Loucy (cell line): ENCODE measurements at regions not wholly inside any gene's neighbourhood (a gene's known extent, or its start where the extent isn't known, plus 50 kb on each side); places are given as distances from the start of the nearest gene placed in this dataset.

ENCODE experiments used
- H2AFZ ChIP-seq: fragments of 200-600 bp; sonication (generic); 2 replicates; pipeline ENCODE4 v1.6.0; 2016; ENCODE audit warnings: antibody characterized with exemption, mild to moderate bottlenecking, low read length, moderate library complexity
- H3F3A ChIP-seq: fragments of 200-600 bp; 2 replicates; pipeline ENCODE4 v1.6.0; 2016; ENCODE audit warnings: antibody characterized with exemption, low read depth, mild to moderate bottlenecking
- H3K27me3 ChIP-seq: fragments of 200-600 bp; sonication (generic); 2 replicates; pipeline ENCODE4 v1.6.1; 2014; ENCODE audit warnings: low read length, mild to moderate bottlenecking; ENCODE audit not compliant: insufficient read depth, poor library complexity, severe bottlenecking
- H3K36me3 ChIP-seq: fragments of 200-600 bp; sonication (generic); 2 replicates; pipeline ENCODE4 v1.6.1; 2016; ENCODE audit warnings: low read length; ENCODE audit not compliant: insufficient read depth
- H3K4me1 ChIP-seq: fragments of 200-600 bp; sonication (generic); 2 replicates; pipeline ENCODE4 v1.5.1; 2014; ENCODE audit warnings: low read length, mild to moderate bottlenecking; ENCODE audit not compliant: insufficient read depth, poor library complexity, severe bottlenecking
- H3K4me2 ChIP-seq: fragments of 200-600 bp; sonication (generic); 2 replicates; pipeline ENCODE4 v1.6.0; 2014; ENCODE audit warnings: antibody characterized with exemption, low read length, low read depth, mild to moderate bottlenecking; ENCODE audit not compliant: poor library complexity, severe bottlenecking
- H3K4me3 ChIP-seq: fragments of 200-600 bp; sonication (generic); 2 replicates; pipeline ENCODE4 v1.5.1; 2014; ENCODE audit warnings: low read length, mild to moderate bottlenecking, mixed read lengths; ENCODE audit not compliant: poor library complexity, severe bottlenecking
- H3K79me2 ChIP-seq: fragments of 200-600 bp; sonication (generic); 2 replicates; pipeline ENCODE4 v1.6.1; 2014; ENCODE audit warnings: low read length; ENCODE audit not compliant: insufficient read depth
- H3K9ac ChIP-seq: fragments of 200-600 bp; sonication (generic); 2 replicates; pipeline ENCODE4 v1.6.0; 2014; ENCODE audit warnings: mild to moderate bottlenecking, low read depth, low read length, moderate library complexity; ENCODE audit not compliant: poor library complexity, severe bottlenecking
- H3K9me2 ChIP-seq: fragments of 200-600 bp; sonication (generic); replicated peaks from 2 replicates; pipeline ENCODE4 v1.6.1; 2016; ENCODE audit warnings: low read depth, low read length, mixed read lengths
- H3K9me3 ChIP-seq: fragments of 200-600 bp; sonication (generic); 2 replicates; pipeline ENCODE4 v1.6.1; 2014; ENCODE audit warnings: mild to moderate bottlenecking, antibody characterized with exemption, low read length, low read depth; ENCODE audit not compliant: insufficient read depth
- H4K20me1 ChIP-seq: fragments of 200-600 bp; sonication (generic); 2 replicates; pipeline ENCODE4 v1.6.0; 2014; ENCODE audit warnings: antibody characterized with exemption, low read length, mild to moderate bottlenecking; ENCODE audit not compliant: insufficient read depth, poor library complexity, severe bottlenecking
- CTCF ChIP-seq: fragments of 200-600 bp; sonication (generic); conservative IDR thresholded peaks from 2 replicates; pipeline ENCODE4 v1.5.1; 2014; ENCODE audit warnings: mild to moderate bottlenecking, antibody characterized with exemption, low read length
- EZH2phosphoT487 ChIP-seq: fragments of 200-600 bp; IDR thresholded peaks from 2 replicates; pipeline ENCODE4 v1.6.1; 2018; ENCODE audit warnings: antibody characterized with exemption, mild to moderate bottlenecking, moderate library complexity, borderline replicate concordance

DNA sequence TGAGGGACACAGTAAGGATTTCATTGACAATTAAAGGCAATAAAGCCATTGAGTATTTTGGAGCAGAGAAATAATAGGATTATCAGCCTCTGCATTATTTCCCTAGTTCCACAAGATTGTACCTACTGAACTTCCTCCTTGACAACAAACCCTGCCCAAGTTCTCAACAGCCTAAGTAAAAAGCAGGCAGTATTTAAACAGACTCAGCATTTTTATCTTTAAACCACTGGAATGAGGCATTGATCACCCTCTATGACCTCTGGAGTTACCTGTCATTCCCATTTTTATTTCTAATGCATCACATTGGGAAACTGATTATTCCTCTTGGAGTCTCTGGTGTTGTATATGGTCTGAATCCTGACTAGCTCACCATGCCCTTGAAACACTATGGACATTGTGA is 570.6 kb upstream of the STXBP6 start:
- no peaks in the 10 kb centered on the region for H3K4me1 ChIP-seq
- H3K4me2 ChIP-seq = no peak overlapping the region
- no peaks in the 10 kb centered on the region for H3F3A ChIP-seq
- no peak overlapping the region for H2AFZ ChIP-seq
- H3K4me3 ChIP-seq = no peak overlapping the region
- no peaks in the 10 kb centered on the region for H3K27me3 ChIP-seq
- no peaks in the 10 kb centered on the region for H3K9me2 ChIP-seq
- no peaks in the 10 kb centered on the region for H3K79me2 ChIP-seq
- H3K9me3 ChIP-seq = peaks cover 3% of the 10 kb centered on the region; the same call in 1 of the 2 replicates
- H3K36me3 ChIP-seq = no peaks in the 10 kb centered on the region
- H4K20me1 ChIP-seq = no peaks in the 10 kb centered on the region
- TF ChIP-seq CTCF (no peak), EZH2phosphoT487 (no peak)
- no peak overlapping the region for H3K9ac ChIP-seq

DNA sequence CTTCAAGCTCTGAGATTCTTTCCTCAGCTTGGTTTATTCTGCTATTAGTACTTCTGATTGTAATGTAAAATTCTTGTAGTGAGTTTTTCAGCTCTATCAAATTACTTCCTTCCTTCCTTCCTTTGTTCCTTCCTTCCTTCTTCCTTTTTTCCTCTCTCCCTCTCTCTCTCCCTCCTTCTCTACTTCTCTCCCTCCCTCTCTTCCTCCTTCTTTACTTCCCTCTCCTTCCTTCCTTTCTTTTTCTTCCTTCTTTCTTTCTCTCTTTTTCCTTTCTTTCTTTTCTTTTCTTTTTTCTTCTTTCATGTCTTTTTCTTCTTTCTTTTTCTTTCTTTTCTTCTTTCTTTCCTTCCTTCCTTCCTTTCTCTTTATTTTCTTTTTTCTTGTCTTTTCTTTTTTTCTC is 565.2 kb upstream of the STXBP6 start:
- H3K9me2 ChIP-seq = peaks cover 3% of the 10 kb centered on the region; the same call in 1 of the 2 replicates
- H3K9ac ChIP-seq = no peak overlapping the region
- no peaks in the 10 kb centered on the region for H4K20me1 ChIP-seq
- no peak for TF ChIP-seq EZH2phosphoT487
- no peak for TF ChIP-seq CTCF
- peaks cover 3% of the 10 kb centered on the region; the same call in 1 of the 2 replicates for H3K9me3 ChIP-seq
- H3K27me3 ChIP-seq = no peaks in the 10 kb centered on the region
- no peaks in the 10 kb centered on the region for H3K36me3 ChIP-seq
- no peak overlapping the region for H3K4me2 ChIP-seq
- H3K4me3 ChIP-seq = no peak overlapping the region
- H3F3A ChIP-seq = no peaks in the 10 kb centered on the region
- no peaks in the 10 kb centered on the region for H3K79me2 ChIP-seq
- no peaks in the 10 kb centered on the region for H3K4me1 ChIP-seq
- H2AFZ ChIP-seq = no peak overlapping the region

- no peaks in the 10 kb centered on the region for H3K9me3 ChIP-seq
- H3K79me2 ChIP-seq = no peaks in the 10 kb centered on the region
- H3K9ac ChIP-seq = no peak overlapping the region
- H4K20me1 ChIP-seq = no peaks in the 10 kb centered on the region
- no peaks in the 10 kb centered on the region for H3K4me1 ChIP-seq
- no peaks in the 10 kb centered on the region for H3K36me3 ChIP-seq
- H3K9me2 ChIP-seq = no peaks in the 10 kb centered on the region
- TF ChIP-seq CTCF = peak; percentile 20; the same call in 1 of the 2 replicates
- TF ChIP-seq EZH2phosphoT487 = no peak
- no peak overlapping the region for H2AFZ ChIP-seq
- no peaks in the 10 kb centered on the region for H3F3A ChIP-seq
- H3K27me3 ChIP-seq = no peaks in the 10 kb centered on the region
- no peak overlapping the region for H3K4me3 ChIP-seq
- no peak overlapping the region for H3K4me2 ChIP-seq
Measured at GRCh38 chr14:25607192-25607591, 557.2 kb upstream of the STXBP6 start.
